COR-L47 (cell line): ENCODE measurements at regions not wholly inside any gene's neighbourhood (a gene's known extent, or its start where the extent isn't known, plus 50 kb on each side); places are given as distances from the start of the nearest gene placed in this dataset.

Experiments
- DNase-seq: peaks from one replicate; lab custom pipeline; 2025; lab: John Stamatoyannopoulos, UW

DNA sequence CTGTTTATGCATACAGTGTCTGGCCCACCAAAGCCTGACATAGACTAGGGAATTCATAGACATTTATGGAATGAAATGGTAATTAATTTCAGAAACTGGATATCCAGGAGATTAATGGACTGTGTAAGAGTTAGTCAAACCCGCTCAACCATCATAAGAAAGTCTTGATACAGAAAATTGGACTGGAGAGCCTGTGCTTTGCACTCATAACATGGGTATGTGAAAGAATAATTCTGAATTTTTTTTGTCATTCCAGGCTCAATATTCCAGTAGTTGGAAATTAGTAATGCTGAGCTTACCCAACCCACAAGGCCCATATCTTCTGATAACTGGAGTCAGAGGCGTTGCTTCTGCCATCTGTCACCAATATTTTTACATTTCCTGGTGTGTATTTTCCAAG, 799.7 kb upstream of the IGFBP3 start:
- DNase-seq, result no peak

- no peak for DNase-seq
Measured at GRCh38 chr7:46719616-46720015, 798.5 kb upstream of the IGFBP3 start.

- DNase-seq, result no peak
Measured at GRCh38 chr7:46716926-46717325, 795.9 kb upstream of the IGFBP3 start.

GRCh38 chr7:46715579-46715978, 794.5 kb upstream of the IGFBP3 start:
- DNase-seq, result no peak

DNA sequence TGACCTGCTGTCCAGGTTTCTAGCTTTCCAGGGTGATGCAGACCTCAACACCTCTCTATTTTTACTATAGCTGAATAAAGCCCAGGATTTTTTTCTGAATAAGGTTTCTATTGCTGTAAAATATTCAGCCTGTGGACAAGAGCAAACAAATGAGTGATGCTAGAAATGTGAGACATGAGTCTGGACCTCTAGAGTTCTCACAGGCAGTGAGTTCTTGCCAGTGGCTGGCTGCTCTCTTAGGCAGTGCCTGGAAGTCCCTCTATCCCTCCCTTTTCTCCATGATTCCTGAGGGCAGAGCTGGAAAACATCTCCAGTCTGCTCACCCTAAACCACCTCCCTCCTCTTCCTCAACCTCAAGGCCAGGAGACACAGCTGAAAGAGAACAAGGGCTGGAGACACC, 793.8 kb upstream of the IGFBP3 start:
- no peak for DNase-seq

DNA sequence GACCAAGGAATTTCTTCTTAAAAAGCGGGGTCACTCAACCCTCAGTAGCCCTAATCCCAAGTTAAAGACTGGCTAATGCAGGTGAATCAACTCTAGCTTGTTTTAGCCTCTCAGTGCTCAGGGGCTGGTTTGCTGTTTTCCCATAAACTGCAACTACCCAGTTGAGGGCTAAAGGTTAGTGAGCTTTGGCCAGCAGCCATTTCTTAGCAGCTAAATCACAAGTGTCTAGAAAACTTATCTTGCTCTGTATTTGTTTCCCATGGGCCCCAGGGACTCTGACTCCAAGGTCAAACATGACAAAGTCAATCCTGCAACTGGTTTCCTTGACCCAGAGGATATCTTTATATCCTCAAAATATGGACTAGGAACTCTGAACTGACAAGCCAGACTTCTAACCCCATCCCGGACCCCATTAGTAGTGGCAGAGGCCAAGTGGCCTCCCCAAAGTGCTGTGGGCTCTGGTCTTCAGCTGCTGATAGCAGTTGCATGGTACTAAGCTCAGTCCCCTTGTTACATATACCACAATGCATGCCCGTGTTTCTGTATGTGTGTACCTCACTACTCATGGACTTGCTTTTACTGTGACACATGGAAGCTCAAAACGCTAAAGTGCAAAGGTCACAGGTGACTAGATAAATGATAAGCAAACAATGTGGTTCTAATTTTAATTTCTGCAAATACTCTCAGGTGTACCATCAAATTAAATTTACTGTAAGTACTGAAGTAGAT, 793.0 kb upstream of the IGFBP3 start:
- no peak for DNase-seq

- DNase-seq, result no peak
Measured at GRCh38 chr7:46710927-46711326, 789.9 kb upstream of the IGFBP3 start.

DNA sequence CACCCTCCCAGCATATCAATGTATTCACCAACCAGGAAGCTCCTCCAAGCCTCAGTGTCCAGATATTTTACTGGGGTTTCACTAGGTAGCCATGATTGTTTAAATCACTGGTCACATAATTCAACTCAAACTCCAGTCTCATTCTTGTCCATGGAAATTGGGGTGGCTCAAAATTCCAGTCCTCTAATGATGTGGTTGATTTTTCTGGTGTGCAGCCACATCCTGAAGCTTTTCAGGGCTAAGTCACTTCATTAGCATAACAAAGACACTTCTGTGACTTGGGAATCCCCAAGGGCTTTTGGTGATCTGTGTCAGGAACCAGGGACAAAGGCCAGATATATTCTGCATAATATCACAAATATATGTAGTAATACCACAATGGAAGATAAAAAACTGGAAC, 786.9 kb upstream of the IGFBP3 start:
- no peak for DNase-seq

- no peak for DNase-seq
Measured at GRCh38 chr7:46705386-46706255, 784.5 kb upstream of the IGFBP3 start.

GRCh38 chr7:46696741-46697140, 775.7 kb upstream of the IGFBP3 start:
- no peak for DNase-seq

DNA sequence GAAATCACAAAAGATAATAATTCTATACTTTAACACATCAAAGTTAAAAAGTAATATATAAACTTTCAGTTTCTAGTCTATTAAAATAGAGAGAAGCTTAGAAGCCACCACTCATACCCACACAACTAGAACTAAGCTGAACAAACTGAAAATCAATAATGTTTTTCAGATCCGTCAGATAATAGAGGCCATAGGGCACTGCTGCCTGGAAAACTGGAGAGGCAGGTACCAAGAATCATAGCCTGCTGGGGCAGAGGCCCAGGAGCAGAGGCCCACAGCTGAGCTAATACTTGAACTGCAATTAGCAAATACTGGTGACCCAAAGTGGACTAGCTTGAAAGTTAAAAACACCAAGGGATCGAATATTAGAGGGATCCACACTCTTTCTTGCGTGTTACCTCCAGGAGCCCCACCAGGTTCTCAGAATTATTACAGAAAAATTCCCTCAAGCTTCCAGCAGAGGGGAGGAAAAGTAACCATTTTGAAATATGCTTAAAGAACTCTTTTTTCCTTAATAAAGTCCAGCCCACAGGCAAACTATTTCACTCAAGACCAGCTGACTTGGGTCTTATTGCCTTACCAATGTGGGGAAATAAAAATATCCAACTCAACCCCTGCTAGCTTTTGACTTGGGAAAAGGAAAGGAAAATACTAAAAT, 774.1 kb upstream of the IGFBP3 start:
- DNase-seq, result no peak

GRCh38 chr7:46694058-46694457, 773.0 kb upstream of the IGFBP3 start:
- no peak for DNase-seq

DNA sequence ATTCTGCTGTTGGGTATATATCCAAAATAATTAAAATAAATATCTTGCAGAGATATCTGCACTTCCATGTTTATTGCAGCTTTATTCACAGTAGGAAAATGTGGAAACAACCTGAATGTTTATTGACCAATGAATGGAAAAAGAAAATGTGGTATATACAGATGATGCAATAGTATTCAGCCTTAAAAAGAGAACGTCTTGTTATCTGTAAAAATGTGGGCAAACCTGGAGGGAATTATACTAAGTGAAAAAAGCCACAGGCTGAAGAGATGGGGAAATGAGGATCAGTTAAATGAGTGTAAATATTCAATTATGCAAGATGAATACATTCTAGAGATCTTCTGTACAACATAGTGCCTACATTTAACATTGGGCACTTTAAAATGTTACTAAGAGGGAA, 766.1 kb upstream of the IGFBP3 start:
- no peak for DNase-seq

- no peak for DNase-seq
Measured at GRCh38 chr7:46685051-46685450, 764.0 kb upstream of the IGFBP3 start.

- no peak for DNase-seq
Measured at GRCh38 chr7:46682836-46683624, 762.0 kb upstream of the IGFBP3 start.

DNA sequence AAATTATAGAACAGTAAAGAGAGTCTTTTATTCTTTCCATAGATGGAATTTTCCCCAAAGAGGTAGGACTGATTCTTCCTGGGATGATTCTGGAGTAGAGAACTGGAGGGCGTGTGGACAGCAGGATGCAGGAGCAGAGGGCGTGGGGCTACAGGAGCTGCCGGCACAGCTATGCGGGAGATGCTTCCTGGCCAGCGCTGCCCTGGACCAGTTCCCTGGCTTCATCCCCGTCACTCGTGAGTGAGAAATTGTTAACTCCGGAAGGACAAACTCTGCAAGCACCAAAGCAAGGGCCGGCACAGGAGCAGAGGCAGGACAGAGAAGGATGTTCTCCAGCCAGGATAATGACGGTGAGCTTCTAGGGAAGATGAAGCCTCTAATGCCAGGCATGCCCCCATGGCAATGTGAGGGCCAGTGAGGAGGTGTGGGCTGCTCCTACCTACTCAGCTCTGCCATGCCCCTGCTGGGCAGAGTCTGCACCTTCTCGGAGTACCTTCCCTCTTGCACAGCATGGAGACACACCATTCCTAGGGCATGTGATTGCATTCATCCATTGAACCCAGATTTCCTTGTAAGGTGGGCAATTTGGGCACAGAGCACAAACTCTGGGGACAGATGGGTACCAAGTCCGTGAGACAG, 760.9 kb upstream of the IGFBP3 start:
- DNase-seq, result no peak

GRCh38 chr7:46680147-46680546, 759.1 kb upstream of the IGFBP3 start:
- no peak for DNase-seq

GRCh38 chr7:46679671-46680070, 758.6 kb upstream of the IGFBP3 start:
- no peak for DNase-seq

DNA sequence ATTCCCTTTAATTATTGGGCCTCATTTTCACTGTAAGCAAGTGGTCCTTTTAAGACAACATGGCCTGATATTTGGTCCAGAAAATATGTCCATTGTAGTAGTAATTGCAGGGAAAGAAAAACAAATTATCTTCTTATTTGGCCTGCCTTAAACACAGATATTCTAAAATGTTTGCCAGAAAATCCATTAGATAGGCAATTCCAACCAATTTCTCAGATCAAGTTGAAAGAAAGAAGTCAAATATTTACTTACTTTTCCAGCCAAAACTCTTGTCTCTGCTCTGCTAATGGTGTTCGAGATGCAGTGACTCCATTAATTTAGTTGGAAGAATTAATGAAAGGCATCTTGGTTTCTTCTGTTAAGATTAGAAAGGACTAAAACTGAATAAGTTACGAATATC, 757.3 kb upstream of the IGFBP3 start:
- DNase-seq, result no peak

- DNase-seq, result no peak
Measured at GRCh38 chr7:46675456-46675855, 754.4 kb upstream of the IGFBP3 start.

- no peak for DNase-seq
Measured at GRCh38 chr7:46672861-46673260, 751.8 kb upstream of the IGFBP3 start.
